ENCODE measurements at regions not wholly inside any gene's neighbourhood (a gene's known extent, or its start where the extent isn't known, plus 50 kb on each side); places are given as distances from the start of the nearest gene placed in this dataset.

- DNase-seq, result no peak
Observed at GRCh38 chr12:98416845-98417244, 98.5 kb upstream of the TMPO start.

- DNase-seq, result no peak
Observed at GRCh38 chr12:98417266-98417665, 98.1 kb upstream of the TMPO start.

GRCh38 chr12:98418357-98419075, 96.9 kb upstream of the TMPO start:
- DNase-seq, result no peak

GRCh38 chr12:98419081-98419794, 96.2 kb upstream of the TMPO start:
- DNase-seq, result no peak

- no peak for DNase-seq
Observed at GRCh38 chr12:98419795-98420404, 95.5 kb upstream of the TMPO start.

- DNase-seq, result no peak
Observed at GRCh38 chr12:98420461-98420860, 94.9 kb upstream of the TMPO start.

- no peak for DNase-seq
Observed at GRCh38 chr12:98421316-98421715, 94.1 kb upstream of the TMPO start.

- no peak for DNase-seq
Observed at GRCh38 chr12:98422359-98422758, 93.0 kb upstream of the TMPO start.

- DNase-seq, result no peak
Observed at GRCh38 chr12:98422812-98423211, 92.6 kb upstream of the TMPO start.

- no peak for DNase-seq
Observed at GRCh38 chr12:98423963-98424362, 91.4 kb upstream of the TMPO start.

- peak; percentile 5 for DNase-seq
Observed at GRCh38 chr12:98424726-98425401, 90.5 kb upstream of the TMPO start.

- no peak for DNase-seq
Observed at GRCh38 chr12:98425859-98426258, 89.5 kb upstream of the TMPO start.

GRCh38 chr12:98431089-98431488, 84.3 kb upstream of the TMPO start:
- no peak for DNase-seq

GRCh38 chr12:98437166-98437565, 78.2 kb upstream of the TMPO start:
- no peak for DNase-seq

GRCh38 chr12:98437806-98438595, 77.4 kb upstream of the TMPO start:
- DNase-seq, result no peak

GRCh38 chr12:98438656-98439230, 76.6 kb upstream of the TMPO start:
- no peak for DNase-seq

- no peak for DNase-seq
Observed at GRCh38 chr12:98439471-98439951, 75.9 kb upstream of the TMPO start.

GRCh38 chr12:98439981-98440581, 75.3 kb upstream of the TMPO start:
- DNase-seq, result no peak

GRCh38 chr12:98446060-98446459, 69.3 kb upstream of the TMPO start:
- DNase-seq, result no peak

GRCh38 chr12:98446682-98447081, 68.7 kb upstream of the TMPO start:
- no peak for DNase-seq

GRCh38 chr12:98449584-98449983, 65.8 kb upstream of the TMPO start:
- no peak for DNase-seq

- no peak for DNase-seq
Observed at GRCh38 chr12:98453070-98453469, 62.3 kb upstream of the TMPO start.

Data from NCI-H1048 (cell line).